Activated B cell treated with CpG ODN at 0.5 μM for 24 hours (primary cell): ENCODE measurements at regions not wholly inside any gene's neighbourhood (a gene's known extent, or its start where the extent isn't known, plus 50 kb on each side); places are given as distances from the start of the nearest gene placed in this dataset.

ENCODE experiments used
- ATAC-seq: fragments of 200-7000 bp; cut with Tn5 transposase; one replicate; pipeline ENCODE4 v1.10.0; 2021; ENCODE audit warnings: low read depth, mild to moderate bottlenecking, moderate library complexity
- CTCF ChIA-PET: fragments of 350-600 bp; sonication (Branson Sonifier 250); formaldehyde crosslinking; loops from one replicate; lab custom pipeline; 2021; ENCODE audit warnings: antibody characterized with exemption; lab: Charles Lee
- POLR2A ChIA-PET: fragments of 350-600 bp; sonication (Branson Sonifier 250); formaldehyde crosslinking; loops from one replicate; lab custom pipeline; 2021; ENCODE audit warnings: antibody characterized with exemption; lab: Charles Lee
- DNase-seq: peaks from one replicate; pipeline ENCODE4 v3.0.0; 2022
- H3K27ac Mint-ChIP-seq: one replicate; pipeline ENCODE4 v1.8.0; 2020; ENCODE audit warnings: mixed read lengths
- H3K27me3 Mint-ChIP-seq: one replicate; pipeline ENCODE4 v1.8.0; 2021; ENCODE audit warnings: mixed read lengths
- H3K36me3 Mint-ChIP-seq: one replicate; pipeline ENCODE4 v1.8.0; 2021; ENCODE audit warnings: low read depth, mixed read lengths
- H3K4me1 Mint-ChIP-seq: one replicate; pipeline ENCODE4 v1.8.0; 2021; ENCODE audit warnings: mixed read lengths
- H3K4me3 Mint-ChIP-seq: one replicate; pipeline ENCODE4 v1.8.0; 2020; ENCODE audit warnings: mild to moderate bottlenecking, mixed read lengths
- H3K9me3 Mint-ChIP-seq: one replicate; pipeline ENCODE4 v1.8.0; 2020; ENCODE audit warnings: mixed read lengths
- intact Hi-C: fragments of 100-400 bp; cut with micrococcal nuclease; formaldehyde crosslinking; loops from one replicate; pipeline ENCODE4 v1.15.1; 2024
- TF ChIP-seq, protein P1 (sequence below): fragments of 200-600 bp; IDR thresholded peaks from one replicate; pipeline ENCODE4 v1.8.0; 2022; ENCODE audit warnings: antibody characterized with exemption, mild to moderate bottlenecking

GRCh38 chr9:91157883-91158282, 203.8 kb downstream of the AUH start:
- TF ChIP-seq, protein P1, sequence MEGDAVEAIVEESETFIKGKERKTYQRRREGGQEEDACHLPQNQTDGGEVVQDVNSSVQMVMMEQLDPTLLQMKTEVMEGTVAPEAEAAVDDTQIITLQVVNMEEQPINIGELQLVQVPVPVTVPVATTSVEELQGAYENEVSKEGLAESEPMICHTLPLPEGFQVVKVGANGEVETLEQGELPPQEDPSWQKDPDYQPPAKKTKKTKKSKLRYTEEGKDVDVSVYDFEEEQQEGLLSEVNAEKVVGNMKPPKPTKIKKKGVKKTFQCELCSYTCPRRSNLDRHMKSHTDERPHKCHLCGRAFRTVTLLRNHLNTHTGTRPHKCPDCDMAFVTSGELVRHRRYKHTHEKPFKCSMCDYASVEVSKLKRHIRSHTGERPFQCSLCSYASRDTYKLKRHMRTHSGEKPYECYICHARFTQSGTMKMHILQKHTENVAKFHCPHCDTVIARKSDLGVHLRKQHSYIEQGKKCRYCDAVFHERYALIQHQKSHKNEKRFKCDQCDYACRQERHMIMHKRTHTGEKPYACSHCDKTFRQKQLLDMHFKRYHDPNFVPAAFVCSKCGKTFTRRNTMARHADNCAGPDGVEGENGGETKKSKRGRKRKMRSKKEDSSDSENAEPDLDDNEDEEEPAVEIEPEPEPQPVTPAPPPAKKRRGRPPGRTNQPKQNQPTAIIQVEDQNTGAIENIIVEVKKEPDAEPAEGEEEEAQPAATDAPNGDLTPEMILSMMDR: no peak
- intact Hi-C loops: no loop called here
- Mint-ChIP-seq H3K27me3 (no peaks in the 10 kb centered on the region), H3K27ac (no peak overlapping the region), H3K9me3 (peaks cover 1% of the 10 kb centered on the region), H3K4me3 (no peak overlapping the region), H3K36me3 (no peaks in the 10 kb centered on the region), H3K4me1 (peaks cover 11% of the 10 kb centered on the region)
- CTCF ChIA-PET: no interaction called here
- ATAC-seq (no peak), DNase-seq (no peak)
- POLR2A ChIA-PET: no interaction called here

GRCh38 chr9:91158286-91158685, 203.4 kb downstream of the AUH start:
- ChIA-PET POLR2A (no interaction called here), CTCF (no interaction called here)
- no peaks in the 10 kb centered on the region for H3K36me3 Mint-ChIP-seq
- H3K4me1 Mint-ChIP-seq: peaks cover 15% of the 10 kb centered on the region
- no peaks in the 10 kb centered on the region for H3K9me3 Mint-ChIP-seq
- ATAC-seq: no peak
- H3K27me3 Mint-ChIP-seq: no peaks in the 10 kb centered on the region
- no peak overlapping the region for H3K27ac Mint-ChIP-seq
- no peak overlapping the region for H3K4me3 Mint-ChIP-seq
- TF ChIP-seq, protein P1: no peak
- no peak for DNase-seq
- intact Hi-C loops: no loop called here

DNA sequence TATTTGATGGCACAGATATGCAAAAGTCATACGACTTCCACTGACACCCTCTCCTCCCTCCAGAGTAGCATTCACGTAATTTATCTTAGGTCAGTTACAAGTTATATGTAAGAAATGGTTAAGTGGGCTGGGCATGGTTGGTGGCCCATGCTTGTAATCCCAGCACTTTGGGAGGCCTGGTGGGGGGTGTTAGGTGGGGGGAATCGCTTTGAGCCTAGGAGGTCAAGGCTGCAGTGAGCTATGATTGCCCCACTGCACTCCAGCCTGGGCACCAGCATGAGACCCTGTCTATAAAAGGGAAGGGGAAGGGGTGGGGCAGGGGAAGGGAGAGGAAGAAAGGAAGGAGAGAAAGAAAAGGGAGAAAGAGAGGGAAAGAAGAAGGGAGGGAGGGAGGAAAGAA, 202.8 kb downstream of the AUH start:
- CTCF ChIA-PET: no interaction called here
- Mint-ChIP-seq H3K27ac (no peak overlapping the region), H3K36me3 (no peaks in the 10 kb centered on the region), H3K4me3 (no peak overlapping the region), H3K4me1 (peaks cover 22% of the 10 kb centered on the region), H3K9me3 (no peaks in the 10 kb centered on the region), H3K27me3 (no peaks in the 10 kb centered on the region)
- POLR2A ChIA-PET: interaction anchor here (0.6 kb wide), 1 partner anchor 1780 kb away, joined by 3 read pairs; no protein-coding TSS in a partner anchor
- ATAC-seq (no peak), DNase-seq (no peak)
- TF ChIP-seq, protein P1: no peak
- intact Hi-C loops: no loop called here

DNA sequence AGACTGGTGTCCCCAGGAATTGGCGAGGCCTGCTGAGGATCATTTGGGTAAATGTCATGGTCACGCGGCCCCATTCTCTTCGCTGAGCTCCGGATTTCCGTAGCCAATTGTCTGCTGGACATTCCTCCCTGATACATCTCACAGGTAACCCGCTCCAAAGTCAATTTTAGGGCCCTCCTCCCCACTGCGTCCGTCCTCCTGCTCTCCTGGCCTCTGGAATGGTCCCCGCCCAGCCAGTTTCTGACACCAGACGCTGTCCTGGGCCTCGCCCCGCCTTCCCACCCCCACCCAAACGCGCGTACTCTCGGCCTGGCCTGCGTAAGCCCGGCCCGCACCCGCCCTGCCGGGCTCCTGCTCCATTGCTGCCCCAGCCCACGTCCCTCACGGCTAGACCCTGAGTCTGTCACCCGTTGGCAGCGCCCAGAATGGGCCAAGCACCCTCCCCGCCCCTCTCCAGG, 202.0 kb downstream of the AUH start:
- ChIA-PET CTCF (no interaction called here), POLR2A (interaction anchor here (0.6 kb wide), 1 partner anchor 1781 kb away, joined by 3 read pairs; no protein-coding TSS in a partner anchor)
- Mint-ChIP-seq H3K9me3 (no peaks in the 10 kb centered on the region), H3K4me3 (no peak overlapping the region), H3K4me1 (peaks cover 29% of the 10 kb centered on the region), H3K27me3 (no peaks in the 10 kb centered on the region), H3K27ac (no peak overlapping the region), H3K36me3 (no peaks in the 10 kb centered on the region)
- DNase-seq: no peak
- TF ChIP-seq, protein P1: no peak
- no peak for ATAC-seq
- intact Hi-C loops: loop anchor here (5.0 kb wide), 2 partner anchors 122 to 263 kb away; partner anchors contain the start of gene NFIL3

- Mint-ChIP-seq H3K27me3 (no peaks in the 10 kb centered on the region), H3K4me1 (peaks cover 34% of the 10 kb centered on the region), H3K27ac (no peak overlapping the region), H3K36me3 (no peaks in the 10 kb centered on the region), H3K4me3 (no peak overlapping the region), H3K9me3 (no peaks in the 10 kb centered on the region)
- CTCF ChIA-PET: no interaction called here
- POLR2A ChIA-PET: no interaction called here
- ATAC-seq (no peak), DNase-seq (no peak)
- TF ChIP-seq, protein P1: no peak
- intact Hi-C loops: loop anchor here (5.0 kb wide), 2 partner anchors 123 to 262 kb away; partner anchors contain the start of gene NFIL3
These were observed 201.5 kb downstream of the AUH start for GRCh38 chr9:91160181-91160580.
